ENCODE measurements at regions not wholly inside any gene's neighbourhood (a gene's known extent, or its start where the extent isn't known, plus 50 kb on each side); places are given as distances from the start of the nearest gene placed in this dataset.

DNA sequence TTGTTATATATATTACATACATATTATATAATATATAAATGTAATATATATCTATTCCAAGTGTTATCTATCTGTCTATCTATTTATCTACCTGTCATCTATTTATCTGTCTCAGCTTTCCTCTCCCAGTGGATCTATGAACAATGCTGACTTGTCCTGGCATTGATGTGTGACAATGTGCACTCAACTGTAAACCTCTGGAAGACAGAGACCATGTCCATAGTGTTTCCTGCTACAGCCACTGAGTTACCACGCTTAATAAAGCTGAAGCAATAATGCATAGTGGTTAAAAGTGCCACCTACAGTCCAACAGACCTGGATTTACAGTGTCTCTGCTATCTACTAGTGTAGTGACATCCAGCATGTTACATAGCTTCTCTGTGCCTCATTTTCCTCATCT lies 57.2 kb upstream of the TMED7 start:
- TF ChIP-seq GATA2 (CRISPR knock-in tag; IDR thresholded peaks at IDR 0.05) (no peak), RCOR1 (IDR thresholded peaks at IDR 0.05; ENCODE audit: borderline replicate concordance in 1 of 2, low read depth in 2 of 2, low read length in 2 of 2) (no peak), HDAC2 (IDR thresholded peaks at IDR 0.05) (no peak), SP1 (CRISPR knock-in tag; IDR thresholded peaks at IDR 0.05) (no peak), KLF16 (IDR thresholded peaks at IDR 0.05) (no peak), SRSF1 (IDR thresholded peaks at IDR 0.05; ENCODE audit: low read depth, low read length) (no peak), RFX1 (IDR thresholded peaks at IDR 0.05) (no peak), POLR2G (IDR thresholded peaks at IDR 0.05; ENCODE audit: low read depth, low read length) (no peak), ZFX (CRISPR knock-in tag; IDR thresholded peaks at IDR 0.05) (no peak)
- TF ChIP-seq, protein P1, sequence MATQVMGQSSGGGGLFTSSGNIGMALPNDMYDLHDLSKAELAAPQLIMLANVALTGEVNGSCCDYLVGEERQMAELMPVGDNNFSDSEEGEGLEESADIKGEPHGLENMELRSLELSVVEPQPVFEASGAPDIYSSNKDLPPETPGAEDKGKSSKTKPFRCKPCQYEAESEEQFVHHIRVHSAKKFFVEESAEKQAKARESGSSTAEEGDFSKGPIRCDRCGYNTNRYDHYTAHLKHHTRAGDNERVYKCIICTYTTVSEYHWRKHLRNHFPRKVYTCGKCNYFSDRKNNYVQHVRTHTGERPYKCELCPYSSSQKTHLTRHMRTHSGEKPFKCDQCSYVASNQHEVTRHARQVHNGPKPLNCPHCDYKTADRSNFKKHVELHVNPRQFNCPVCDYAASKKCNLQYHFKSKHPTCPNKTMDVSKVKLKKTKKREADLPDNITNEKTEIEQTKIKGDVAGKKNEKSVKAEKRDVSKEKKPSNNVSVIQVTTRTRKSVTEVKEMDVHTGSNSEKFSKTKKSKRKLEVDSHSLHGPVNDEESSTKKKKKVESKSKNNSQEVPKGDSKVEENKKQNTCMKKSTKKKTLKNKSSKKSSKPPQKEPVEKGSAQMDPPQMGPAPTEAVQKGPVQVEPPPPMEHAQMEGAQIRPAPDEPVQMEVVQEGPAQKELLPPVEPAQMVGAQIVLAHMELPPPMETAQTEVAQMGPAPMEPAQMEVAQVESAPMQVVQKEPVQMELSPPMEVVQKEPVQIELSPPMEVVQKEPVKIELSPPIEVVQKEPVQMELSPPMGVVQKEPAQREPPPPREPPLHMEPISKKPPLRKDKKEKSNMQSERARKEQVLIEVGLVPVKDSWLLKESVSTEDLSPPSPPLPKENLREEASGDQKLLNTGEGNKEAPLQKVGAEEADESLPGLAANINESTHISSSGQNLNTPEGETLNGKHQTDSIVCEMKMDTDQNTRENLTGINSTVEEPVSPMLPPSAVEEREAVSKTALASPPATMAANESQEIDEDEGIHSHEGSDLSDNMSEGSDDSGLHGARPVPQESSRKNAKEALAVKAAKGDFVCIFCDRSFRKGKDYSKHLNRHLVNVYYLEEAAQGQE (IDR thresholded peaks at IDR 0.05; ENCODE audit: borderline replicate concordance): no peak
- TF ChIP-seq, protein P1 (CRISPR knock-in tag; IDR thresholded peaks at IDR 0.05; ENCODE audit: low read depth): no peak
